Endometrium (tissue), 2 donors: ENCODE measurements at regions not wholly inside any gene's neighbourhood (a gene's known extent, or its start where the extent isn't known, plus 50 kb on each side); places are given as distances from the start of the nearest gene placed in this dataset.
"Not testable (repeated sequence)": the region's sequence is repeated elsewhere in the genome, so short reads cannot be mapped to it uniquely, and the experiment has no call there.

Source experiments
- FAIRE-seq: peaks from 2 replicates; lab custom pipeline; 2012; peaks lifted over from hg19 to GRCh38; lab: Jason Lieb, UNC
- donor health status: control.
- donor health status: control.

- FAIRE-seq = no peak
Observed at GRCh38 chr13:37473035-37473434, 125.5 kb downstream of the POSTN start.

GRCh38 chr13:37472266-37472665 is 126.3 kb downstream of the POSTN start:
- not testable (repeated sequence) for FAIRE-seq

GRCh38 chr13:37460166-37460565 is 138.4 kb downstream of the POSTN start:
- peak; percentile 97 for FAIRE-seq

DNA sequence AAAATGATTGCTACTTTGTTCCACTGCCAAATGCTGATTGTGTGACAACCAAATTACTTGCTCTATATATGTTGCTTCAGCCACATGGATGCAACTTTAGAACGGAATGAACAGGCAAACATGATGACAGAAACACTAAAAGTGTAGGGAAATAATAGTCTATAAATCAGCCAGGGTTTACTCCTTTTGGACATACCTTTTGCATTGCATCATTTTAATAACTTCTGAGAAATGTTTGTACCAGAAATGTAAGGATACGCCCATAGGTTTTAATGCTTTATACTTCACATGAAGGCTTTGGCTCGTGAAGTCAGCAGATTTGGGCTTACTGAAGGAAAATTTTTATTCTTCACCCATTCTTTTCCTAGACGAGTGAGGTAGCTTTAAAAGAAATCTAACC is 141.0 kb downstream of the POSTN start:
- FAIRE-seq = no peak

DNA sequence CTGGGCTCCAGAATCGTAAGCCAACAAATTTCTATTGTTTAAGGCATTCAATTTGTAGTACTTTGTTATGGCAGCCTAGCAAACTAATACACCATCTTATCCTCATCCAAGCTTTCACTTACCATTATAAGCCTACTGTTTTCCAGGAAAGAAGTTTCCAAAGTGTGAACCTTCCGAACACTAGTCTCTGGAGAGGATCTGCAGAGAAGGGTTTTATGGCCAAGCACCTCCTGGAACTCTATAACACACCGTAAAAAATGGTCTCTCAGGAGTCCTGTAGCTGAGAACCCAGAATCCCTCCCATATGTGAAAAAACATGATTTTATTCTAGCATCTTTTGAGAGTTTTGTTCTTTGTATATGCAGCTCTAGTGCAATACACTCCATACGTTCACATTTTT is 142.1 kb downstream of the POSTN start:
- FAIRE-seq = no peak

DNA sequence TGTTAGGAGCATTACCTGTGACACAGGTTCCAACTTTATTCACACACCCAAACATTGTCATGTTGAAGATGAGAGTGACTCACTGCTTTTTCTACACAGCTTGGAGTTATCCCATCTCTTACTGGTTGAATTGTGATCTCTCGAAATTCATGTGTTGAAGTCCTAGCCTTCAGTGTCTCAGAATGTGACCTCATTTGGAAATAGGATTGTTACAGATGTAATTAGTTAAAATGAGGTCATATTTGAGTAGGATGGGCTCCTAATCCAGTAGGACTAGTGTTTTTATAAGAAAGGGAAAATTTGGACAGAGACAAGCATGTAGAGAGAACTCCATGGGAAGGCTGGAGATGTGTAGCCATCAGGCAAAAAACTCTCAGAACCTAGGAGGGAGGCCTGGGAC is 142.5 kb downstream of the POSTN start:
- no peak for FAIRE-seq

DNA sequence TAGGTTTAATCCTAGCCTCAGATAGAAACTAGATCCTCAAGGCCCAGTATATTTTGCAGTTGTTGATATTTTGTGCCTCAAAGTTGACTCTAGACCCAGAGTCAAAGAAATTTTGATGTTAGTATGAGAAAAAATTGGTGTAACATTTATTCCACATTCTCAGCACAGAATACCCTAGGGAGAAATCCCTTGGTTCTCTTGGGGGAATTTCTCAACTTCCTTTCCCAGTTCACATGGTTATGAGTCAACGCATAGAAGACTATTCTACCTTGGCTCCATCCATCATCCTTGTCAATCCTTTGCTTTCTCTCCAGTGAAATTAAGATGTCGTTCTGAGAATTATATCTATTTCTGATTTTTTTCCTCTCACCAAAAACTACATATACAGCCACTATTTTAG is 145.3 kb downstream of the POSTN start:
- no peak for FAIRE-seq

- FAIRE-seq = no peak
Observed at GRCh38 chr13:37450276-37450675, 148.3 kb downstream of the POSTN start.

GRCh38 chr13:37448153-37448552 is 150.4 kb downstream of the POSTN start:
- no peak for FAIRE-seq

- no peak for FAIRE-seq
Observed at GRCh38 chr13:37446503-37446902, 152.1 kb downstream of the POSTN start.

GRCh38 chr13:37443538-37443937 is 155.0 kb downstream of the POSTN start:
- FAIRE-seq = no peak

- no peak for FAIRE-seq
Observed at GRCh38 chr13:37442996-37443395, 155.6 kb downstream of the POSTN start.

DNA sequence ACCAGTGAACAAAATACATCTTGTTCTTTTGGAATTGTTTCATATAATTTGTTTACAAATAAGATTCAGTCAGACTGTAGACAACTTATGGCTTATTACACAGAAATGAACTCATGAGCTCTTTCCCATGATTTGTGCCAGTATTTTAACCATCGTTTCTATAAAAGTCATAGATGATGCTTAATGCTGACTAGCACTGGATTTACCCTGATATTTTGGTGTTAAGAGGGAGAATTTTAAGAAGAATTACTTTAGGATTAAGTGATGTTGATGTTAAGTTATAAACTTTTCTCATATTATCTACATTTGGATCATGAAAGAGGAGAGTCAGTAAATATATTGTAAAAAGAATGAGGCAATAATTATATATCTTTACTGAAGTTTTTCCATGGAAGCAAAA is 162.7 kb downstream of the POSTN start:
- FAIRE-seq = no peak

- FAIRE-seq = no peak
Observed at GRCh38 chr13:37433086-37433485, 165.5 kb downstream of the POSTN start.

DNA sequence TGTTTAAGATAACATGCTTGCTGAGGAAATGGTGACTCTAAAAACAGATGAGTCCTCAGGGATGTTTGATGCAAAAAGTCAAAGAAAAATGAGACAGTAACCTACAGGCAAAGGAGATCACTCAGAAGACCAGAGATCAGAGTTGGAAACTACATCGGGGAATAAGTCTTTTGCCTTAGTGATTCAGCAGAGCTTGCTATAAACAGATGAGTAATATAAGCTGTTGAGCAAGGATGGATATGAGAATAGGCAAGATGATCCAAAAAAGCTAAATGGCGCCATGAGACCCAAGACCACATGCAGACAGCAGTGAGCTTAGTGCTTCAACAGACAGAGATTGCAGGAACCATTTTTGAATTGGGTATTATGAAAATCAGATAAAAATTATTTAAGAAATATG is 168.6 kb downstream of the POSTN start:
- FAIRE-seq = no peak

DNA sequence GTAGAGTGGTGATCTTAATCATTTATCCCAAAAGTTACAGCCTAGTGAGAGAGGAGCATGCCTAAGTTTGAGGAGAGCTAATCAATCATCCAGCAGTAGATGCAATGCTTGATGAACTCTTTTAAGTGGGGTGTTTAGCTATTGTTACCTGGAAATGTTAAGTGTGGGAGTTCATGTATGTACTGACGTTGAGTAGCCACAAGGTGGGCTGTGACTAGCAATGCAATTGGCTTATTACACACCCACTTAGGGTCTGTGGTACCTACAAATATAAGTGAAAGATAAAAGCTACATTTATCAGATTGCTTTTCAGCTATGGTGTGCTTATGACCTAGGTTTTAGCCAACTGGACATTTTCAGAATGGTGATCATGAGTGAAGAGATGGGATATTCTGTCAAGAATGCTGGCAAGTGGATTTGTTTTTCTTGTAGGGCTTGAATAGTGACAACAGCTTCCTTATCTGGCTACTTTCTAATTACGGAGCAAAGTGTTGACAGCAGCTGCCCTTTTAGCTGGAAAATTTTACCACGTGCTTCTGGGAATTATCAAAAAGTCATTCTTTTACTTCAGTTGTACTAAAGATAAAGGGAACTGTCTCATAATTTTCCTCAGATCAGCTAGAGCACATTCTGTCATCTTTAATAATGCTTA is 170.6 kb downstream of the POSTN start:
- FAIRE-seq = no peak

DNA sequence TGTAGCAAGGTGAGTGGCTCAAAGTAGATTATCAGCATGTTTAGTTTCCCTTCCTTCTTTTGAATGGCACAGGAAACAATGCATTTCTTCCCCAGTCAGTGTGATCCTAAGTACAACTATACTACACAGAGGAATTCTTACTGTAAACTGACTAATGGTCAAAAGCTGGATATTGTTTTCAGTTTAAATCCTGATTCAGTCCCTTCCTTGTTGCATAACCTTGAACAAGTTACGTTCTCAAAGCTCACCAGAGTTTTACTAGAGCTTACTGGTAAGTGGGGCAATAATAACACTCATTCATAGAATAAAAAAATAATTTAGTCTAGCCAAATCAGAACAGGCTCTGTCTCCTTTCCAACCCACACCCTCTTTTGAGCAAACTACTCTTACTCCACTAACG is 180.1 kb downstream of the POSTN start:
- no peak for FAIRE-seq

GRCh38 chr13:37417060-37417441 is 181.5 kb downstream of the POSTN start:
- FAIRE-seq = no peak

DNA sequence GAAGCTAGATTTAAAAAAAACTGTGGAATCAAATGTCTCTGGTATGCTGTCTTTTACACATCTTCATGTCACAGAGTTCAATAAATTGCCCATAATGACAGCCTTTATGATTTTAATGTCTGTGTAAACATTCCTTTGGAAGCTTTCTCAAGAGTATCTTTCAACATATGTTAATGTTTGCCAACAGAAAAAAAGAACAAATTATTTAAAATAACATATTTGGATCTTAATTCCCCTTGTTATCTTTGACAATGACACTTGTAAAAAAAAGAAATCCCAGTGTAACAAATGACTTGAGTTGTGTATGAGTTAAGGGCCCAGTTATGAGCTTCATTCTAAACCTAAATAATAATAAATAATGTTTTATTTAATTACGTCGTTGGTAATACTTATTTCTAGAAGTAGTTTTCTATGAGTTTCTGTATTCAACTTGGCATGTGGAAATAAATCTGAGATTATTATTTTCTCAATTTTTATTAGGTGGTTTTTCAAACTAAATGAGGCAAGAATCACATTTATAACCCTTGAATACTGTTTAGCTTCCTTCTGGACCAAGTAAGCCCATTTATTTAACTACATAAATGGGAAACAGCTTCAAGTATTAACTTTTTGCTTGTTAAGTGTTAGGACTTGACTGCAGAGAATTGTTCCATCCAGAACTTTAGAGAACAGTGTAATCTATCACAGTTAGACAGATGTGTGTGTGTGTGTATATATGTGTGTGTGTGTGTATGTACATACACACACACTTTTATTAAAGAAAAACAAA is 182.1 kb downstream of the POSTN start:
- FAIRE-seq = peak; percentile 54

GRCh38 chr13:37413161-37413560 is 185.4 kb downstream of the POSTN start:
- FAIRE-seq = no peak

- FAIRE-seq = no peak
Observed at GRCh38 chr13:37412241-37412921, 186.2 kb downstream of the POSTN start.

GRCh38 chr13:37410316-37410715 is 188.3 kb downstream of the POSTN start:
- FAIRE-seq = no peak

GRCh38 chr13:37409756-37410155 is 188.8 kb downstream of the POSTN start:
- FAIRE-seq = no peak
